ENCODE measurements at regions not wholly inside any gene's neighbourhood (a gene's known extent, or its start where the extent isn't known, plus 50 kb on each side); places are given as distances from the start of the nearest gene placed in this dataset.

DNA sequence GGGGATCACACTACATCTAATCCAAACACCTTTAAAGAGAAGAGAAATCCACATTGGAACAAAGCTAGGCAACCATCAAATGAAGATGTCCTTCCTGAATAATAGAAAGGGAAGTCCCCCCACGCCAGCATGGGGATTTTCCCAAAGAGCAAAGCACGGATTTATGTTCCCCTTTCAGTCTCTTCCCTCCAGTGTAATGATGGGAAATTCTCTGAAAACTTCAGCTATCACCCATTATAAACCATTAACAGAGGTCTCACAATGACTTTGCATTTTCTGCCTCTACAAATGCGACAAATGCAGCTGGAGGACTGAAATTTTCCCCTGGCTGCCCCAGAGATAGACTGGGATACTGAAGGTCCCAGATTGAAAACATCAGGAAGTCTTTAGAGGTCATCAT, 368.7 kb downstream of the EFNA5 start:
- TF ChIP-seq, protein P1, sequence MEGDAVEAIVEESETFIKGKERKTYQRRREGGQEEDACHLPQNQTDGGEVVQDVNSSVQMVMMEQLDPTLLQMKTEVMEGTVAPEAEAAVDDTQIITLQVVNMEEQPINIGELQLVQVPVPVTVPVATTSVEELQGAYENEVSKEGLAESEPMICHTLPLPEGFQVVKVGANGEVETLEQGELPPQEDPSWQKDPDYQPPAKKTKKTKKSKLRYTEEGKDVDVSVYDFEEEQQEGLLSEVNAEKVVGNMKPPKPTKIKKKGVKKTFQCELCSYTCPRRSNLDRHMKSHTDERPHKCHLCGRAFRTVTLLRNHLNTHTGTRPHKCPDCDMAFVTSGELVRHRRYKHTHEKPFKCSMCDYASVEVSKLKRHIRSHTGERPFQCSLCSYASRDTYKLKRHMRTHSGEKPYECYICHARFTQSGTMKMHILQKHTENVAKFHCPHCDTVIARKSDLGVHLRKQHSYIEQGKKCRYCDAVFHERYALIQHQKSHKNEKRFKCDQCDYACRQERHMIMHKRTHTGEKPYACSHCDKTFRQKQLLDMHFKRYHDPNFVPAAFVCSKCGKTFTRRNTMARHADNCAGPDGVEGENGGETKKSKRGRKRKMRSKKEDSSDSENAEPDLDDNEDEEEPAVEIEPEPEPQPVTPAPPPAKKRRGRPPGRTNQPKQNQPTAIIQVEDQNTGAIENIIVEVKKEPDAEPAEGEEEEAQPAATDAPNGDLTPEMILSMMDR (conservative IDR thresholded peaks at IDR 0.05; ENCODE audit: low read depth, low read length), result no peak
- TF ChIP-seq EZH2 (IDR thresholded peaks at IDR 0.05; ENCODE audit: borderline replicate concordance, low read depth, low read length, poor library complexity, severe bottlenecking), result no peak

Data from A673 (cell line).